GM12892 (cell line): ENCODE measurements at regions not wholly inside any gene's neighbourhood (a gene's known extent, or its start where the extent isn't known, plus 50 kb on each side); places are given as distances from the start of the nearest gene placed in this dataset.

ENCODE experiments used
- POLR2A ChIP-seq: IDR thresholded peaks from 2 replicates; pipeline ENCODE4 v1.6.1; 2011; ENCODE audit warnings: low read depth, low read length, control low read depth
- TAF1 ChIP-seq: IDR thresholded peaks from 2 replicates; pipeline ENCODE4 v1.6.1; 2011; ENCODE audit warnings: low read depth, mild to moderate bottlenecking, control low read depth, low read length, borderline replicate concordance

GRCh38 chr3:43171748-43172147 is 65.9 kb upstream of the POMGNT2 start:
- TF ChIP-seq TAF1 (no peak), POLR2A (no peak)
